Endothelial cell of umbilical vein (primary cell): ENCODE measurements at regions not wholly inside any gene's neighbourhood (a gene's known extent, or its start where the extent isn't known, plus 50 kb on each side); places are given as distances from the start of the nearest gene placed in this dataset.

ENCODE experiments used
- BruUV-seq: library from RNA; stranded (reverse); fragments of 400-500 nt; replicated peaks from 2 replicates; lab custom pipeline; 2021; lab: Mats Ljungman, UMichigan
- CTCF ChIA-PET: fragments of 300-600, 350-600 bp; sonication (Branson Sonifier 250); formaldehyde crosslinking; loops from one replicate; lab custom pipeline; 2021; ENCODE audit warnings: antibody characterized with exemption, inconsistent platforms; lab: Charles Lee
- POLR2A ChIA-PET: fragments of 300-600, 350-600 bp; sonication (Branson Sonifier 250); formaldehyde crosslinking; loops from one replicate; lab custom pipeline; 2021; ENCODE audit warnings: antibody characterized with exemption, inconsistent platforms; lab: Charles Lee
- DNase-seq: peaks from one replicate; pipeline ENCODE4 v3.0.0-alpha.2; 2011; ENCODE audit warnings: low read depth, low spot score
- FAIRE-seq: peaks from 2 replicates; lab custom pipeline; 2011; peaks lifted over from hg19 to GRCh38; lab: Jason Lieb, UNC
- H2AFZ ChIP-seq: 2 replicates; pipeline ENCODE4 v1.6.0; 2012; ENCODE audit warnings: low read depth, low read length, control low read depth, inconsistent platforms
- H3K27ac ChIP-seq: 2 replicates; pipeline ENCODE4 v1.5.1; 2011; ENCODE audit warnings: low read depth, mild to moderate bottlenecking, control low read depth, low read length, moderate library complexity; ENCODE audit not compliant: insufficient read depth
- H3K27me3 ChIP-seq, 2 experiments: 2 replicates each; pipeline versions ENCODE4 v1.6.0 to v1.6.1; 2011; ENCODE audit warnings: low read length in 2 of 2, mixed read lengths in 1 of 2; ENCODE audit not compliant: control insufficient read depth in 2 of 2, insufficient read depth in 2 of 2
- H3K36me3 ChIP-seq, 2 experiments: 2 replicates in 1 of 2; 3 replicates in 1 of 2; pipeline ENCODE4 v1.5.1; 2011; ENCODE audit warnings: low read length in 2 of 2, mild to moderate bottlenecking in 1 of 2, moderate library complexity in 1 of 2; ENCODE audit not compliant: control insufficient read depth in 2 of 2, insufficient read depth in 2 of 2; ENCODE audit errors: extremely low read depth in 1 of 2
- H3K4me1 ChIP-seq: 3 replicates; pipeline ENCODE4 v1.5.1; 2011; ENCODE audit warnings: mild to moderate bottlenecking, low read length; ENCODE audit not compliant: control insufficient read depth, insufficient read depth; ENCODE audit errors: extremely low read depth
- H3K4me2 ChIP-seq: 2 replicates; pipeline ENCODE4 v1.6.1; 2011; ENCODE audit warnings: low read length, control low read depth, mixed read lengths; ENCODE audit not compliant: insufficient read depth
- H3K4me3 ChIP-seq, 3 experiments: fragments of 200-600 bp in 1 of 3; sonication (generic), shearing (Covaris generic) in 1 of 3; replicated peaks in 1 of 3; 2 replicates each; pipeline ENCODE4 v1.5.1; 2011 to 2016; ENCODE audit warnings: control low read depth in 3 of 3, low read length in 3 of 3, mild to moderate bottlenecking in 2 of 3, inconsistent platforms in 1 of 3, low read depth in 1 of 3, moderate library complexity in 1 of 3; ENCODE audit not compliant: insufficient read depth in 1 of 3
- H3K79me2 ChIP-seq: 2 replicates; pipeline ENCODE4 v1.6.0; 2012; ENCODE audit warnings: low read length, inconsistent platforms; ENCODE audit not compliant: control insufficient read depth, insufficient read depth
- H3K9ac ChIP-seq: replicated peaks from 2 replicates; pipeline ENCODE3; 2011; ENCODE audit warnings: low read length, control low read depth; ENCODE audit not compliant: insufficient read depth; ENCODE audit errors: extremely low read depth
- H3K9me1 ChIP-seq: replicated peaks from 3 replicates; pipeline ENCODE4 v1.6.0; 2011; ENCODE audit warnings: mild to moderate bottlenecking, low read length; ENCODE audit not compliant: control insufficient read depth, insufficient read depth; ENCODE audit errors: extremely low read depth
- H3K9me3 ChIP-seq: replicated peaks from 2 replicates; pipeline ENCODE4 v1.5.1; 2012; ENCODE audit warnings: low read length, inconsistent platforms; ENCODE audit not compliant: control insufficient read depth, insufficient read depth
- H4K20me1 ChIP-seq: replicated peaks from 2 replicates; pipeline ENCODE3; 2011; ENCODE audit warnings: mild to moderate bottlenecking, low read length; ENCODE audit not compliant: control insufficient read depth, insufficient read depth; ENCODE audit errors: extremely low read depth
- EZH2 ChIP-seq: IDR thresholded peaks from 2 replicates; pipeline ENCODE4 v1.6.1; 2012; ENCODE audit warnings: borderline replicate concordance, low read depth, mild to moderate bottlenecking, moderate library complexity, low read length, inconsistent platforms; ENCODE audit not compliant: severe bottlenecking
- FOS ChIP-seq: IDR thresholded peaks from 2 replicates; pipeline ENCODE4 v1.6.1; 2011; ENCODE audit warnings: mild to moderate bottlenecking, low read length, moderate library complexity, borderline replicate concordance; ENCODE audit not compliant: insufficient read depth
- GATA2 ChIP-seq: IDR thresholded peaks from 2 replicates; pipeline ENCODE4 v1.7.0; 2011; ENCODE audit warnings: low read depth, mild to moderate bottlenecking, moderate library complexity, mixed read lengths, low read length; ENCODE audit not compliant: insufficient read length, insufficient read depth
- JUN ChIP-seq: IDR thresholded peaks from 2 replicates; pipeline ENCODE4 v1.6.1; 2011; ENCODE audit warnings: borderline replicate concordance, low read depth; ENCODE audit not compliant: insufficient read length, insufficient read depth
- MYC ChIP-seq: IDR thresholded peaks from one replicate; pipeline ENCODE4 v1.6.1; 2011; ENCODE audit warnings: mild to moderate bottlenecking, low read depth, low read length
- POLR2A ChIP-seq: IDR thresholded peaks from 2 replicates; pipeline ENCODE4 v1.6.1; 2012; ENCODE audit warnings: low read depth, mild to moderate bottlenecking, control low read depth, low read length
- dilution Hi-C: fragments of 300-500 bp; cut with MboI; formaldehyde crosslinking; loops from one replicate; pipeline ENCODE4 v1.15.0; 2019; ENCODE audit warnings: low sequenced_read_pairs; ENCODE audit not compliant: extremely low pct_ligation_motif_present
- intact Hi-C: fragments of 100-400 bp; cut with micrococcal nuclease; formaldehyde crosslinking; loops from one replicate; pipeline ENCODE4 v1.10.0; 2022
- TF ChIP-seq, protein P1 (sequence below), 2 donors: IDR thresholded peaks; 1 replicate in 1 of 2; 2 replicates in 1 of 2; pipeline ENCODE4 v1.5.1; 2011; ENCODE audit warnings: low read length in 2 of 2, mild to moderate bottlenecking in 2 of 2, moderate library complexity in 2 of 2, control low read depth in 1 of 2, inconsistent platforms in 1 of 2, low read depth in 1 of 2; ENCODE audit not compliant: insufficient read depth in 1 of 2; ENCODE audit errors: extremely low read depth in 1 of 2
- TF ChIP-seq, protein P2 (sequence below): IDR thresholded peaks from 2 replicates; pipeline ENCODE4 v1.6.1; 2011; ENCODE audit not compliant: insufficient read depth, insufficient read length

DNA sequence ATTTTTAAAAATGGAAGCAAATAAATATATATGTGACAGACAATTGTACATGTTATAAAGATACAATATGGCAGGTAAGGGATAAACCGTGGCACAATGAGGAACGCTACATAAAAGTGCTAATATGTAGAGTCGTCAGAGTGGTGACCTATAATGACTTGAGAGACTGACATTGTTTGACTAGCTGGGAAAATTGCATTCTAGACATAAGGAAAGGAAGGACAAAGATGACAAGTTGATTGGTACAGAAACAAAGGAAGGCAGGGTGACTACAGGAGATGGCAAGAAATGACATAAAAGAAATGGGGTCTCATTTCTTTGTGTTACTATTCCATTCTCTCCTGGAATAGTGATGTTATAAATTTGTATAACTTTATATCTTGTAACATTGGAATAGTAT lies 420.4 kb downstream of the DSC3 start:
- dilution Hi-C loops (no loop called here), intact Hi-C loops (no loop called here)
- POLR2A ChIA-PET, result no interaction called here
- Histone ChIP-seq H3K9me3 (no peaks in the 10 kb centered on the region), H3K79me2 (no peaks in the 10 kb centered on the region), H3K9ac (no peak overlapping the region), H3K4me2 (no peak overlapping the region), H3K36me3 (no peaks in the 10 kb centered on the region), H3K9me1 (no peaks in the 10 kb centered on the region), H3K27ac (no peak overlapping the region), H4K20me1 (no peaks in the 10 kb centered on the region), H3K27me3 (no peaks in the 10 kb centered on the region), H3K4me3 (no peak overlapping the region), H3K4me1 (no peaks in the 10 kb centered on the region), H2AFZ (no peak overlapping the region)
- CTCF ChIA-PET, result no interaction called here
- BruUV-seq, result no TSS peak
- DNase-seq (no peak), FAIRE-seq (no peak)
- TF ChIP-seq POLR2A, result no peak
- TF ChIP-seq JUN, result no peak
- no peak for TF ChIP-seq FOS
- TF ChIP-seq, protein P1, sequence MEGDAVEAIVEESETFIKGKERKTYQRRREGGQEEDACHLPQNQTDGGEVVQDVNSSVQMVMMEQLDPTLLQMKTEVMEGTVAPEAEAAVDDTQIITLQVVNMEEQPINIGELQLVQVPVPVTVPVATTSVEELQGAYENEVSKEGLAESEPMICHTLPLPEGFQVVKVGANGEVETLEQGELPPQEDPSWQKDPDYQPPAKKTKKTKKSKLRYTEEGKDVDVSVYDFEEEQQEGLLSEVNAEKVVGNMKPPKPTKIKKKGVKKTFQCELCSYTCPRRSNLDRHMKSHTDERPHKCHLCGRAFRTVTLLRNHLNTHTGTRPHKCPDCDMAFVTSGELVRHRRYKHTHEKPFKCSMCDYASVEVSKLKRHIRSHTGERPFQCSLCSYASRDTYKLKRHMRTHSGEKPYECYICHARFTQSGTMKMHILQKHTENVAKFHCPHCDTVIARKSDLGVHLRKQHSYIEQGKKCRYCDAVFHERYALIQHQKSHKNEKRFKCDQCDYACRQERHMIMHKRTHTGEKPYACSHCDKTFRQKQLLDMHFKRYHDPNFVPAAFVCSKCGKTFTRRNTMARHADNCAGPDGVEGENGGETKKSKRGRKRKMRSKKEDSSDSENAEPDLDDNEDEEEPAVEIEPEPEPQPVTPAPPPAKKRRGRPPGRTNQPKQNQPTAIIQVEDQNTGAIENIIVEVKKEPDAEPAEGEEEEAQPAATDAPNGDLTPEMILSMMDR (IDR thresholded peaks at IDR 0.05; ENCODE audit: extremely low read depth in 1 of 2, insufficient read depth in 1 of 2, low read depth in 1 of 2, low read length in 2 of 2), result no peak
- TF ChIP-seq MYC, result no peak
- TF ChIP-seq GATA2, result no peak
- TF ChIP-seq EZH2, result no peak
- TF ChIP-seq, protein P2, sequence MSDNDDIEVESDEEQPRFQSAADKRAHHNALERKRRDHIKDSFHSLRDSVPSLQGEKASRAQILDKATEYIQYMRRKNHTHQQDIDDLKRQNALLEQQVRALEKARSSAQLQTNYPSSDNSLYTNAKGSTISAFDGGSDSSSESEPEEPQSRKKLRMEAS, result no peak
